ENCODE measurements at regions not wholly inside any gene's neighbourhood (a gene's known extent, or its start where the extent isn't known, plus 50 kb on each side); places are given as distances from the start of the nearest gene placed in this dataset.

- 92% methylated on average over 4 of the region's 4 CpGs for WGBS
- no peak for DNase-seq
- Histone ChIP-seq H3K36me3 (ENCODE audit: control insufficient read depth in 1 of 2, insufficient read depth in 2 of 2, low read depth in 1 of 2, low read length in 2 of 2) (no peaks in the 10 kb centered on the region), H3K79me1 (replicated peaks; ENCODE audit: low read length, poor library complexity, severe bottlenecking) (no peaks in the 10 kb centered on the region), H3K4ac (ENCODE audit: low read depth in 1 of 2, low read length in 2 of 2) (no peak overlapping the region), H4K91ac (ENCODE audit: low read length) (no peak overlapping the region), H3K14ac (ENCODE audit: low read length in 2 of 2) (no peak overlapping the region), H2BK15ac (ENCODE audit: low read depth, poor library complexity, severe bottlenecking) (no peak overlapping the region), H3K9ac (ENCODE audit: low read length) (no peak overlapping the region), H3K4me2 (ENCODE audit: low read length, poor library complexity, severe bottlenecking) (no peak overlapping the region), H2BK12ac (ENCODE audit: low read length in 2 of 2) (no peak overlapping the region), H3K9me3 (ENCODE audit: control insufficient read depth, low read length) (no peaks in the 10 kb centered on the region), H3K27ac (ENCODE audit: low read length, poor library complexity, severe bottlenecking) (no peak overlapping the region), H2BK120ac (ENCODE audit: low read depth, low read length) (no peak overlapping the region), H2AK5ac (ENCODE audit: low read length, severe bottlenecking) (no peak overlapping the region), H2BK5ac (ENCODE audit: low read depth, low read length, poor library complexity, severe bottlenecking) (no peak overlapping the region), H3K18ac (ENCODE audit: low read depth in 1 of 2, low read length in 2 of 2) (no peak overlapping the region), H4K8ac (ENCODE audit: low read length) (no peak overlapping the region), H2AFZ (ENCODE audit: low read depth, low read length) (no peak overlapping the region), H3K4me1 (ENCODE audit: control insufficient read depth, insufficient read depth, low read depth, low read length) (no peaks in the 10 kb centered on the region), H3K27me3 (ENCODE audit: control insufficient read depth in 1 of 2, insufficient read depth in 1 of 2, low read length in 2 of 2) (no peaks in the 10 kb centered on the region), H3K23ac (ENCODE audit: low read length in 2 of 2) (no peak overlapping the region), H3K4me3 (ENCODE audit: insufficient read depth in 1 of 2, low read depth in 1 of 2, low read length in 2 of 2) (no peak overlapping the region)
Measured at GRCh38 chr5:92711956-92712355, 869.1 kb downstream of the NR2F1-AS1 start.

DNA sequence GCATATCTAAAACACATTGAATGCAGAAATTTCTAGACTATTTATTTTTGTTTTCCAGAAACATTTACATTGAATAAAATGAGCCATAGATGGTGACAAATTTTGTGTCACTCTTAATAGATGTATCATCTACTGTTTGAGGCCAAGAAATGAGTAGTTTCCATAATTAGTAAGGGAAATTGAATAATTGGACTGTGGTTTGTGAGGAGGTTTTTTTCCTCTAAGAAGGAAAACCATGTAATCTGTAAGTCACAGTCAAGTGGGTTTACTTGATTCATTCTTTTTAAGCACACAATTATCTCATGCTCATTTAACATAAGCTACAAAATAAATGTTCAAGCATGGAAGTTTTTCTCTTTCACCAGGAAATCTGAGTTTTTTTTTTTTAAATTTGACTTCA is 876.4 kb downstream of the NR2F1-AS1 start:
- H2AK5ac ChIP-seq (ENCODE audit: low read length, severe bottlenecking): no peak overlapping the region
- no peak overlapping the region for H3K27ac ChIP-seq (ENCODE audit: low read length, poor library complexity, severe bottlenecking)
- H3K9me3 ChIP-seq (ENCODE audit: control insufficient read depth, low read length): no peaks in the 10 kb centered on the region
- H2BK5ac ChIP-seq (ENCODE audit: low read depth, low read length, poor library complexity, severe bottlenecking): no peak overlapping the region
- no peak overlapping the region for H4K8ac ChIP-seq (ENCODE audit: low read length)
- no peak overlapping the region for H3K9ac ChIP-seq (ENCODE audit: low read length)
- H3K4me3 ChIP-seq (ENCODE audit: insufficient read depth in 1 of 2, low read depth in 1 of 2, low read length in 2 of 2): no peak overlapping the region
- H3K4me2 ChIP-seq (ENCODE audit: low read length, poor library complexity, severe bottlenecking): no peak overlapping the region
- no peak overlapping the region for H3K4ac ChIP-seq (ENCODE audit: low read depth in 1 of 2, low read length in 2 of 2)
- H3K79me1 ChIP-seq (replicated peaks; ENCODE audit: low read length, poor library complexity, severe bottlenecking): no peaks in the 10 kb centered on the region
- H4K91ac ChIP-seq (ENCODE audit: low read length): no peak overlapping the region
- no peaks in the 10 kb centered on the region for H3K27me3 ChIP-seq (ENCODE audit: control insufficient read depth in 1 of 2, insufficient read depth in 1 of 2, low read length in 2 of 2)
- no peaks in the 10 kb centered on the region for H3K4me1 ChIP-seq (ENCODE audit: control insufficient read depth, insufficient read depth, low read depth, low read length)
- H2BK15ac ChIP-seq (ENCODE audit: low read depth, poor library complexity, severe bottlenecking): no peak overlapping the region
- DNase-seq: peak; percentile 7
- H3K23ac ChIP-seq (ENCODE audit: low read length in 2 of 2): no peak overlapping the region
- H2BK120ac ChIP-seq (ENCODE audit: low read depth, low read length): no peak overlapping the region
- no peak overlapping the region for H2AFZ ChIP-seq (ENCODE audit: low read depth, low read length)
- no peak overlapping the region for H3K18ac ChIP-seq (ENCODE audit: low read depth in 1 of 2, low read length in 2 of 2)
- H3K14ac ChIP-seq (ENCODE audit: low read length in 2 of 2): no peak overlapping the region
- H3K36me3 ChIP-seq (ENCODE audit: control insufficient read depth in 1 of 2, insufficient read depth in 2 of 2, low read depth in 1 of 2, low read length in 2 of 2): no peaks in the 10 kb centered on the region
- no peak overlapping the region for H2BK12ac ChIP-seq (ENCODE audit: low read length in 2 of 2)

GRCh38 chr5:92703976-92704375 is 877.0 kb downstream of the NR2F1-AS1 start:
- H2BK15ac ChIP-seq (ENCODE audit: low read depth, poor library complexity, severe bottlenecking): no peak overlapping the region
- no peak overlapping the region for H3K4me2 ChIP-seq (ENCODE audit: low read length, poor library complexity, severe bottlenecking)
- no peaks in the 10 kb centered on the region for H3K4me1 ChIP-seq (ENCODE audit: control insufficient read depth, insufficient read depth, low read depth, low read length)
- H3K4me3 ChIP-seq (ENCODE audit: insufficient read depth in 1 of 2, low read depth in 1 of 2, low read length in 2 of 2): no peak overlapping the region
- no peak overlapping the region for H3K4ac ChIP-seq (ENCODE audit: low read depth in 1 of 2, low read length in 2 of 2)
- WGBS: no CpG with 5 or more reads among the region's 1 CpG
- H3K14ac ChIP-seq (ENCODE audit: low read length in 2 of 2): no peak overlapping the region
- no peaks in the 10 kb centered on the region for H3K79me1 ChIP-seq (replicated peaks; ENCODE audit: low read length, poor library complexity, severe bottlenecking)
- no peak overlapping the region for H2BK12ac ChIP-seq (ENCODE audit: low read length in 2 of 2)
- H3K27ac ChIP-seq (ENCODE audit: low read length, poor library complexity, severe bottlenecking): no peak overlapping the region
- no peak for DNase-seq
- H3K9ac ChIP-seq (ENCODE audit: low read length): no peak overlapping the region
- H3K27me3 ChIP-seq (ENCODE audit: control insufficient read depth in 1 of 2, insufficient read depth in 1 of 2, low read length in 2 of 2): no peaks in the 10 kb centered on the region
- H4K91ac ChIP-seq (ENCODE audit: low read length): no peak overlapping the region
- no peak overlapping the region for H2BK120ac ChIP-seq (ENCODE audit: low read depth, low read length)
- no peaks in the 10 kb centered on the region for H3K9me3 ChIP-seq (ENCODE audit: control insufficient read depth, low read length)
- H3K23ac ChIP-seq (ENCODE audit: low read length in 2 of 2): no peak overlapping the region
- no peak overlapping the region for H2AFZ ChIP-seq (ENCODE audit: low read depth, low read length)
- H3K36me3 ChIP-seq (ENCODE audit: control insufficient read depth in 1 of 2, insufficient read depth in 2 of 2, low read depth in 1 of 2, low read length in 2 of 2): no peaks in the 10 kb centered on the region
- H3K18ac ChIP-seq (ENCODE audit: low read depth in 1 of 2, low read length in 2 of 2): no peak overlapping the region
- no peak overlapping the region for H4K8ac ChIP-seq (ENCODE audit: low read length)
- no peak overlapping the region for H2BK5ac ChIP-seq (ENCODE audit: low read depth, low read length, poor library complexity, severe bottlenecking)
- no peak overlapping the region for H2AK5ac ChIP-seq (ENCODE audit: low read length, severe bottlenecking)

- Histone ChIP-seq H2BK15ac (ENCODE audit: low read depth, poor library complexity, severe bottlenecking) (no peak overlapping the region), H3K4me2 (ENCODE audit: low read length, poor library complexity, severe bottlenecking) (no peak overlapping the region), H3K27ac (ENCODE audit: low read length, poor library complexity, severe bottlenecking) (no peak overlapping the region), H3K9ac (ENCODE audit: low read length) (no peak overlapping the region), H2BK12ac (ENCODE audit: low read length in 2 of 2) (no peak overlapping the region), H3K23ac (ENCODE audit: low read length in 2 of 2) (no peak overlapping the region), H3K36me3 (ENCODE audit: control insufficient read depth in 1 of 2, insufficient read depth in 2 of 2, low read depth in 1 of 2, low read length in 2 of 2) (no peaks in the 10 kb centered on the region), H2AK5ac (ENCODE audit: low read length, severe bottlenecking) (no peak overlapping the region), H3K9me3 (ENCODE audit: control insufficient read depth, low read length) (no peaks in the 10 kb centered on the region), H2BK5ac (ENCODE audit: low read depth, low read length, poor library complexity, severe bottlenecking) (no peak overlapping the region), H3K4ac (ENCODE audit: low read depth in 1 of 2, low read length in 2 of 2) (no peak overlapping the region), H4K91ac (ENCODE audit: low read length) (no peak overlapping the region), H3K4me3 (ENCODE audit: insufficient read depth in 1 of 2, low read depth in 1 of 2, low read length in 2 of 2) (no peak overlapping the region), H4K8ac (ENCODE audit: low read length) (no peak overlapping the region), H3K14ac (ENCODE audit: low read length in 2 of 2) (no peak overlapping the region), H3K18ac (ENCODE audit: low read depth in 1 of 2, low read length in 2 of 2) (no peak overlapping the region), H3K4me1 (ENCODE audit: control insufficient read depth, insufficient read depth, low read depth, low read length) (no peaks in the 10 kb centered on the region), H3K79me1 (replicated peaks; ENCODE audit: low read length, poor library complexity, severe bottlenecking) (no peaks in the 10 kb centered on the region), H2AFZ (ENCODE audit: low read depth, low read length) (no peak overlapping the region), H2BK120ac (ENCODE audit: low read depth, low read length) (no peak overlapping the region), H3K27me3 (ENCODE audit: control insufficient read depth in 1 of 2, insufficient read depth in 1 of 2, low read length in 2 of 2) (no peaks in the 10 kb centered on the region)
- DNase-seq: no peak
- WGBS: 97% methylated on average over 4 of the region's 5 CpGs
Measured at GRCh38 chr5:92695123-92696003, 885.7 kb downstream of the NR2F1-AS1 start.
